Fibroblast of lung (primary cell): ENCODE measurements at regions not wholly inside any gene's neighbourhood (a gene's known extent, or its start where the extent isn't known, plus 50 kb on each side); places are given as distances from the start of the nearest gene placed in this dataset.

Experiments
- DNase-seq, 2 donors: peaks; one replicate each; pipeline versions ENCODE4 v3.0.0 to v3.0.0-alpha.2; 2010; ENCODE audit warnings: low read depth in 2 of 2
- H2AFZ ChIP-seq: 2 replicates; pipeline ENCODE4 v1.5.1; 2012; ENCODE audit warnings: low read length, control low read depth, inconsistent platforms
- H3K27ac ChIP-seq: 2 replicates; pipeline ENCODE4 v1.5.1; 2011; ENCODE audit warnings: low read length, control low read depth; ENCODE audit not compliant: insufficient read depth
- H3K27me3 ChIP-seq: 2 replicates; pipeline ENCODE4 v1.5.1; 2011; ENCODE audit warnings: mild to moderate bottlenecking, low read length; ENCODE audit not compliant: control insufficient read depth, insufficient read depth
- H3K36me3 ChIP-seq: 2 replicates; pipeline ENCODE4 v1.5.1; 2011; ENCODE audit warnings: low read length; ENCODE audit not compliant: control insufficient read depth, insufficient read depth
- H3K4me1 ChIP-seq: 2 replicates; pipeline ENCODE4 v1.5.1; 2011; ENCODE audit warnings: low read length; ENCODE audit not compliant: control insufficient read depth, insufficient read depth; ENCODE audit errors: extremely low read depth
- H3K4me2 ChIP-seq: 2 replicates; pipeline ENCODE4 v1.5.1; 2011; ENCODE audit warnings: low read length, control low read depth; ENCODE audit not compliant: insufficient read depth; ENCODE audit errors: extremely low read depth
- H3K4me3 ChIP-seq, 4 experiments: fragments of 200-600 bp in 1 of 4; sonication (generic) in 1 of 4; replicated peaks in 1 of 4; 2 replicates each; pipeline ENCODE4 v1.5.1; 2011 to 2016; ENCODE audit warnings: low read length in 4 of 4, low read depth in 3 of 4, mild to moderate bottlenecking in 3 of 4, control low read depth in 2 of 4, inconsistent platforms in 1 of 4, mixed read lengths in 1 of 4; ENCODE audit not compliant: insufficient read depth in 1 of 4; ENCODE audit errors: control extremely low read depth in 1 of 4
- H3K79me2 ChIP-seq: 2 replicates; pipeline ENCODE4 v1.5.1; 2012; ENCODE audit warnings: mild to moderate bottlenecking, low read length, inconsistent platforms; ENCODE audit not compliant: control insufficient read depth, insufficient read depth
- H3K9ac ChIP-seq: 2 replicates; pipeline ENCODE4 v1.5.1; 2011; ENCODE audit warnings: mild to moderate bottlenecking, low read length, control low read depth; ENCODE audit not compliant: insufficient read depth
- H3K9me3 ChIP-seq: 2 replicates; pipeline ENCODE4 v1.5.1; 2012; ENCODE audit warnings: low read depth, low read length; ENCODE audit not compliant: control insufficient read depth, insufficient read depth
- H4K20me1 ChIP-seq: 2 replicates; pipeline ENCODE4 v1.5.1; 2011; ENCODE audit warnings: low read length; ENCODE audit not compliant: control insufficient read depth, insufficient read depth; ENCODE audit errors: extremely low read depth
- CTCF ChIP-seq, 2 donors: IDR thresholded peaks in 1 of 2; conservative IDR thresholded peaks in 1 of 2; 1 replicate in 1 of 2; 2 replicates in 1 of 2; pipeline ENCODE4 v1.5.1; 2011 to 2012; ENCODE audit warnings: low read length in 2 of 2, control low read depth in 1 of 2, inconsistent platforms in 1 of 2, low read depth in 1 of 2, mild to moderate bottlenecking in 1 of 2
- EZH2 ChIP-seq: IDR thresholded peaks from 2 replicates; pipeline ENCODE4 v1.5.1; 2012; ENCODE audit warnings: low read length, control low read depth, mild to moderate bottlenecking; ENCODE audit errors: missing control alignments

- no peaks in the 10 kb centered on the region for H4K20me1 ChIP-seq
- no peak overlapping the region for H3K27ac ChIP-seq
- H3K4me2 ChIP-seq, result no peak overlapping the region
- H3K79me2 ChIP-seq, result no peaks in the 10 kb centered on the region
- TF ChIP-seq EZH2 (no peak), CTCF (conservative IDR thresholded peaks at IDR 0.05 in 1 of 2, IDR thresholded peaks at IDR 0.05 in 1 of 2; ENCODE audit: low read depth in 1 of 2, low read length in 2 of 2) (no peak)
- no peaks in the 10 kb centered on the region for H3K27me3 ChIP-seq
- no peak overlapping the region for H3K9ac ChIP-seq
- H3K4me3 ChIP-seq, result no peak overlapping the region
- H2AFZ ChIP-seq, result no peak overlapping the region
- H3K4me1 ChIP-seq, result no peaks in the 10 kb centered on the region
- no peaks in the 10 kb centered on the region for H3K9me3 ChIP-seq
- no peaks in the 10 kb centered on the region for H3K36me3 ChIP-seq
- no peak for DNase-seq
Observed at GRCh38 chr5:82669720-82670119, 391.6 kb upstream of the RPS23 start.

DNA sequence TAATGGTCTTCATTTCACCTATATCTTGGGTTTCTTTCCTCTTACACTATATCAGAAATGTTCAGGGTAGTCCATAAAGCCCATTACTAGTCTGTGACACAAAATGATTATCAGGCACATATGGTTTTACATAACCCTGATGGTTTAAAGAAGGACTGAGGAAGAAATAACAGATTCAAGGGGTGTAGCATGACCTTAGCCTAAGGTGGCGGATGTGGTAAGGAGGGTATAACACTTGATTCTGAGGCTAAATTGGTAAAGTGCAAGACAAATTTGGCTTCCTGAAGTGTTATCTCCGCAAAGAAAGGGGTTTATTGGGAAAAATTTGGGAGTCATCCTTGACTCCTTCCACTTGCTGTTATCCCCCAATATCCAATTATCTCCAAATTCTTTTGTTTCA, 388.2 kb upstream of the RPS23 start:
- Histone ChIP-seq H3K9me3 (no peaks in the 10 kb centered on the region), H3K4me1 (no peaks in the 10 kb centered on the region), H3K79me2 (no peaks in the 10 kb centered on the region), H3K27ac (no peak overlapping the region), H4K20me1 (no peaks in the 10 kb centered on the region), H2AFZ (no peak overlapping the region), H3K4me2 (no peak overlapping the region), H3K4me3 (no peak overlapping the region), H3K27me3 (no peaks in the 10 kb centered on the region), H3K9ac (no peak overlapping the region), H3K36me3 (no peaks in the 10 kb centered on the region)
- no peak for TF ChIP-seq EZH2
- no peak for TF ChIP-seq CTCF (conservative IDR thresholded peaks at IDR 0.05 in 1 of 2, IDR thresholded peaks at IDR 0.05 in 1 of 2; ENCODE audit: low read depth in 1 of 2, low read length in 2 of 2)
- DNase-seq, result no peak

GRCh38 chr5:82664732-82665131, 386.6 kb upstream of the RPS23 start:
- Histone ChIP-seq H4K20me1 (no peaks in the 10 kb centered on the region), H3K36me3 (no peaks in the 10 kb centered on the region), H3K9ac (no peak overlapping the region), H2AFZ (no peak overlapping the region), H3K4me1 (no peaks in the 10 kb centered on the region), H3K27me3 (no peaks in the 10 kb centered on the region), H3K9me3 (no peaks in the 10 kb centered on the region), H3K4me3 (no peak overlapping the region), H3K27ac (no peak overlapping the region), H3K79me2 (no peaks in the 10 kb centered on the region), H3K4me2 (no peak overlapping the region)
- DNase-seq, result no peak
- no peak for TF ChIP-seq CTCF (conservative IDR thresholded peaks at IDR 0.05 in 1 of 2, IDR thresholded peaks at IDR 0.05 in 1 of 2; ENCODE audit: low read depth in 1 of 2, low read length in 2 of 2)
- TF ChIP-seq EZH2, result no peak
